ENCODE measurements at regions not wholly inside any gene's neighbourhood (a gene's known extent, or its start where the extent isn't known, plus 50 kb on each side); places are given as distances from the start of the nearest gene placed in this dataset.

- H3K9me3 ChIP-seq (ENCODE audit: control insufficient read depth, insufficient read depth, low read depth, low read length), result no peaks in the 10 kb centered on the region
- ChIA-PET POLR2A (interaction anchor here (0.6 to 0.7 kb wide), 2 partner anchors 429 to 893 kb away, joined by 3 to 12 read pairs; no protein-coding TSS in a partner anchor), CTCF (interaction anchor here (0.6 to 1.0 kb wide), 7 partner anchors 18 to 1236 kb away, joined by 3 to 5 read pairs (median 3); no protein-coding TSS in a partner anchor)
- H3K36me3 ChIP-seq (ENCODE audit: control insufficient read depth in 2 of 2, insufficient read depth in 1 of 2, low read length in 2 of 2), result no peaks in the 10 kb centered on the region
- no peak overlapping the region for H3K27ac ChIP-seq (ENCODE audit: extremely low read depth, low read depth, low read length)
- peaks cover 6% of the 10 kb centered on the region; the same call in 1 of the 2 replicates for H3K4me1 ChIP-seq (ENCODE audit: control insufficient read depth, insufficient read depth, low read length)
- no peak overlapping the region for H3K4me3 ChIP-seq (ENCODE audit: low read depth, low read length)
- TF ChIP-seq, protein P1, sequence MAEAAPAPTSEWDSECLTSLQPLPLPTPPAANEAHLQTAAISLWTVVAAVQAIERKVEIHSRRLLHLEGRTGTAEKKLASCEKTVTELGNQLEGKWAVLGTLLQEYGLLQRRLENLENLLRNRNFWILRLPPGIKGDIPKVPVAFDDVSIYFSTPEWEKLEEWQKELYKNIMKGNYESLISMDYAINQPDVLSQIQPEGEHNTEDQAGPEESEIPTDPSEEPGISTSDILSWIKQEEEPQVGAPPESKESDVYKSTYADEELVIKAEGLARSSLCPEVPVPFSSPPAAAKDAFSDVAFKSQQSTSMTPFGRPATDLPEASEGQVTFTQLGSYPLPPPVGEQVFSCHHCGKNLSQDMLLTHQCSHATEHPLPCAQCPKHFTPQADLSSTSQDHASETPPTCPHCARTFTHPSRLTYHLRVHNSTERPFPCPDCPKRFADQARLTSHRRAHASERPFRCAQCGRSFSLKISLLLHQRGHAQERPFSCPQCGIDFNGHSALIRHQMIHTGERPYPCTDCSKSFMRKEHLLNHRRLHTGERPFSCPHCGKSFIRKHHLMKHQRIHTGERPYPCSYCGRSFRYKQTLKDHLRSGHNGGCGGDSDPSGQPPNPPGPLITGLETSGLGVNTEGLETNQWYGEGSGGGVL (tag by site-specific recombination; IDR thresholded peaks at IDR 0.05), result peak; percentile 62; the same call in 1 of the 2 replicates
- TF ChIP-seq ZNF366 (tag by site-specific recombination; conservative IDR thresholded peaks at IDR 0.05) (peak; percentile 88), ZBTB21 (tag by site-specific recombination; IDR thresholded peaks at IDR 0.05) (peak; percentile 80), ZNF391 (tag by site-specific recombination; IDR thresholded peaks at IDR 0.05; ENCODE audit: borderline replicate concordance, low read depth) (peak; percentile 16; the same call in 1 of the 2 replicates), ZBTB6 (tag by site-specific recombination; IDR thresholded peaks at IDR 0.05) (no peak), ZNF837 (tag by site-specific recombination; IDR thresholded peaks at IDR 0.05) (no peak), ZNF23 (tag by site-specific recombination; IDR thresholded peaks at IDR 0.05; ENCODE audit: borderline replicate concordance) (0 out of 2 replicates have a peak, but pooled peaks have one; percentile 15), MEIS1 (CRISPR knock-in tag; IDR thresholded peaks at IDR 0.05; ENCODE audit: borderline replicate concordance) (no peak), ZNF214 (tag by site-specific recombination; IDR thresholded peaks at IDR 0.05; ENCODE audit: borderline replicate concordance) (no peak), ZNF76 (tag by site-specific recombination; IDR thresholded peaks at IDR 0.05; ENCODE audit: borderline replicate concordance, low read depth) (no peak), ZBTB17 (tag by site-specific recombination; IDR thresholded peaks at IDR 0.05) (peak; percentile 32; the same call in 1 of the 2 replicates), ZNF558 (tag by site-specific recombination; IDR thresholded peaks at IDR 0.05) (no peak), ZFP37 (tag by site-specific recombination; IDR thresholded peaks at IDR 0.05) (peak; percentile 90), KLF8 (tag by site-specific recombination; IDR thresholded peaks at IDR 0.05) (peak; percentile 95)
- TF ChIP-seq, protein P2, sequence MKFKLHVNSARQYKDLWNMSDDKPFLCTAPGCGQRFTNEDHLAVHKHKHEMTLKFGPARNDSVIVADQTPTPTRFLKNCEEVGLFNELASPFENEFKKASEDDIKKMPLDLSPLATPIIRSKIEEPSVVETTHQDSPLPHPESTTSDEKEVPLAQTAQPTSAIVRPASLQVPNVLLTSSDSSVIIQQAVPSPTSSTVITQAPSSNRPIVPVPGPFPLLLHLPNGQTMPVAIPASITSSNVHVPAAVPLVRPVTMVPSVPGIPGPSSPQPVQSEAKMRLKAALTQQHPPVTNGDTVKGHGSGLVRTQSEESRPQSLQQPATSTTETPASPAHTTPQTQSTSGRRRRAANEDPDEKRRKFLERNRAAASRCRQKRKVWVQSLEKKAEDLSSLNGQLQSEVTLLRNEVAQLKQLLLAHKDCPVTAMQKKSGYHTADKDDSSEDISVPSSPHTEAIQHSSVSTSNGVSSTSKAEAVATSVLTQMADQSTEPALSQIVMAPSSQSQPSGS (tag by site-specific recombination; IDR thresholded peaks at IDR 0.05; ENCODE audit: low read depth), result 0 out of 2 replicates have a peak, but pooled peaks have one; percentile 3
- TF ChIP-seq, protein P3, sequence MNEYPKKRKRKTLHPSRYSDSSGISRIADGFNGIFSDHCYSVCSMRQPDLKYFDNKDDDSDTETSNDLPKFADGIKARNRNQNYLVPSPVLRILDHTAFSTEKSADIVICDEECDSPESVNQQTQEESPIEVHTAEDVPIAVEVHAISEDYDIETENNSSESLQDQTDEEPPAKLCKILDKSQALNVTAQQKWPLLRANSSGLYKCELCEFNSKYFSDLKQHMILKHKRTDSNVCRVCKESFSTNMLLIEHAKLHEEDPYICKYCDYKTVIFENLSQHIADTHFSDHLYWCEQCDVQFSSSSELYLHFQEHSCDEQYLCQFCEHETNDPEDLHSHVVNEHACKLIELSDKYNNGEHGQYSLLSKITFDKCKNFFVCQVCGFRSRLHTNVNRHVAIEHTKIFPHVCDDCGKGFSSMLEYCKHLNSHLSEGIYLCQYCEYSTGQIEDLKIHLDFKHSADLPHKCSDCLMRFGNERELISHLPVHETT (tag by site-specific recombination; IDR thresholded peaks at IDR 0.05), result peak; percentile 96
- TF ChIP-seq, protein P4, sequence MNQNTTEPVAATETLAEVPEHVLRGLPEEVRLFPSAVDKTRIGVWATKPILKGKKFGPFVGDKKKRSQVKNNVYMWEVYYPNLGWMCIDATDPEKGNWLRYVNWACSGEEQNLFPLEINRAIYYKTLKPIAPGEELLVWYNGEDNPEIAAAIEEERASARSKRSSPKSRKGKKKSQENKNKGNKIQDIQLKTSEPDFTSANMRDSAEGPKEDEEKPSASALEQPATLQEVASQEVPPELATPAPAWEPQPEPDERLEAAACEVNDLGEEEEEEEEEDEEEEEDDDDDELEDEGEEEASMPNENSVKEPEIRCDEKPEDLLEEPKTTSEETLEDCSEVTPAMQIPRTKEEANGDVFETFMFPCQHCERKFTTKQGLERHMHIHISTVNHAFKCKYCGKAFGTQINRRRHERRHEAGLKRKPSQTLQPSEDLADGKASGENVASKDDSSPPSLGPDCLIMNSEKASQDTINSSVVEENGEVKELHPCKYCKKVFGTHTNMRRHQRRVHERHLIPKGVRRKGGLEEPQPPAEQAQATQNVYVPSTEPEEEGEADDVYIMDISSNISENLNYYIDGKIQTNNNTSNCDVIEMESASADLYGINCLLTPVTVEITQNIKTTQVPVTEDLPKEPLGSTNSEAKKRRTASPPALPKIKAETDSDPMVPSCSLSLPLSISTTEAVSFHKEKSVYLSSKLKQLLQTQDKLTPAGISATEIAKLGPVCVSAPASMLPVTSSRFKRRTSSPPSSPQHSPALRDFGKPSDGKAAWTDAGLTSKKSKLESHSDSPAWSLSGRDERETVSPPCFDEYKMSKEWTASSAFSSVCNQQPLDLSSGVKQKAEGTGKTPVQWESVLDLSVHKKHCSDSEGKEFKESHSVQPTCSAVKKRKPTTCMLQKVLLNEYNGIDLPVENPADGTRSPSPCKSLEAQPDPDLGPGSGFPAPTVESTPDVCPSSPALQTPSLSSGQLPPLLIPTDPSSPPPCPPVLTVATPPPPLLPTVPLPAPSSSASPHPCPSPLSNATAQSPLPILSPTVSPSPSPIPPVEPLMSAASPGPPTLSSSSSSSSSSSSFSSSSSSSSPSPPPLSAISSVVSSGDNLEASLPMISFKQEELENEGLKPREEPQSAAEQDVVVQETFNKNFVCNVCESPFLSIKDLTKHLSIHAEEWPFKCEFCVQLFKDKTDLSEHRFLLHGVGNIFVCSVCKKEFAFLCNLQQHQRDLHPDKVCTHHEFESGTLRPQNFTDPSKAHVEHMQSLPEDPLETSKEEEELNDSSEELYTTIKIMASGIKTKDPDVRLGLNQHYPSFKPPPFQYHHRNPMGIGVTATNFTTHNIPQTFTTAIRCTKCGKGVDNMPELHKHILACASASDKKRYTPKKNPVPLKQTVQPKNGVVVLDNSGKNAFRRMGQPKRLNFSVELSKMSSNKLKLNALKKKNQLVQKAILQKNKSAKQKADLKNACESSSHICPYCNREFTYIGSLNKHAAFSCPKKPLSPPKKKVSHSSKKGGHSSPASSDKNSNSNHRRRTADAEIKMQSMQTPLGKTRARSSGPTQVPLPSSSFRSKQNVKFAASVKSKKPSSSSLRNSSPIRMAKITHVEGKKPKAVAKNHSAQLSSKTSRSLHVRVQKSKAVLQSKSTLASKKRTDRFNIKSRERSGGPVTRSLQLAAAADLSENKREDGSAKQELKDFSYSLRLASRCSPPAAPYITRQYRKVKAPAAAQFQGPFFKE (tag by site-specific recombination; IDR thresholded peaks at IDR 0.05; ENCODE audit: borderline replicate concordance), result no peak
- TF ChIP-seq, protein P5, sequence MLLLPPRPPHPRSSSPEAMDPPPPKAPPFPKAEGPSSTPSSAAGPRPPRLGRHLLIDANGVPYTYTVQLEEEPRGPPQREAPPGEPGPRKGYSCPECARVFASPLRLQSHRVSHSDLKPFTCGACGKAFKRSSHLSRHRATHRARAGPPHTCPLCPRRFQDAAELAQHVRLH (tag by site-specific recombination; IDR thresholded peaks at IDR 0.05), result no peak
- TF ChIP-seq, protein P6, sequence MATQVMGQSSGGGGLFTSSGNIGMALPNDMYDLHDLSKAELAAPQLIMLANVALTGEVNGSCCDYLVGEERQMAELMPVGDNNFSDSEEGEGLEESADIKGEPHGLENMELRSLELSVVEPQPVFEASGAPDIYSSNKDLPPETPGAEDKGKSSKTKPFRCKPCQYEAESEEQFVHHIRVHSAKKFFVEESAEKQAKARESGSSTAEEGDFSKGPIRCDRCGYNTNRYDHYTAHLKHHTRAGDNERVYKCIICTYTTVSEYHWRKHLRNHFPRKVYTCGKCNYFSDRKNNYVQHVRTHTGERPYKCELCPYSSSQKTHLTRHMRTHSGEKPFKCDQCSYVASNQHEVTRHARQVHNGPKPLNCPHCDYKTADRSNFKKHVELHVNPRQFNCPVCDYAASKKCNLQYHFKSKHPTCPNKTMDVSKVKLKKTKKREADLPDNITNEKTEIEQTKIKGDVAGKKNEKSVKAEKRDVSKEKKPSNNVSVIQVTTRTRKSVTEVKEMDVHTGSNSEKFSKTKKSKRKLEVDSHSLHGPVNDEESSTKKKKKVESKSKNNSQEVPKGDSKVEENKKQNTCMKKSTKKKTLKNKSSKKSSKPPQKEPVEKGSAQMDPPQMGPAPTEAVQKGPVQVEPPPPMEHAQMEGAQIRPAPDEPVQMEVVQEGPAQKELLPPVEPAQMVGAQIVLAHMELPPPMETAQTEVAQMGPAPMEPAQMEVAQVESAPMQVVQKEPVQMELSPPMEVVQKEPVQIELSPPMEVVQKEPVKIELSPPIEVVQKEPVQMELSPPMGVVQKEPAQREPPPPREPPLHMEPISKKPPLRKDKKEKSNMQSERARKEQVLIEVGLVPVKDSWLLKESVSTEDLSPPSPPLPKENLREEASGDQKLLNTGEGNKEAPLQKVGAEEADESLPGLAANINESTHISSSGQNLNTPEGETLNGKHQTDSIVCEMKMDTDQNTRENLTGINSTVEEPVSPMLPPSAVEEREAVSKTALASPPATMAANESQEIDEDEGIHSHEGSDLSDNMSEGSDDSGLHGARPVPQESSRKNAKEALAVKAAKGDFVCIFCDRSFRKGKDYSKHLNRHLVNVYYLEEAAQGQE (tag by site-specific recombination; IDR thresholded peaks at IDR 0.05), result peak; percentile 54; the same call in 1 of the 2 replicates
Observed at GRCh38 chr21:35779690-35780570, 280.4 kb downstream of the SETD4 start.

All from HEK293 (cell line).